GM23338 (cell line): ENCODE measurements at regions not wholly inside any gene's neighbourhood (a gene's known extent, or its start where the extent isn't known, plus 50 kb on each side); places are given as distances from the start of the nearest gene placed in this dataset.

Experiments used
- ATAC-seq: fragments of 200-7000 bp; cut with Tn5 transposase; 3 replicates; pipeline ENCODE4 v1.9.1; 2020
- DNase-seq: peaks from one replicate; pipeline ENCODE4 v3.0.0-alpha.2; 2015; ENCODE audit warnings: low spot score
- H2AFZ ChIP-seq: fragments of 200-600 bp; sonication (generic); 2 replicates; pipeline ENCODE4 v1.8.0; 2016; ENCODE audit warnings: antibody characterized with exemption, mild to moderate bottlenecking, moderate library complexity
- H3F3A ChIP-seq: fragments of 200-600 bp; sonication (generic); replicated peaks from 2 replicates; pipeline ENCODE4 v1.8.0; 2017; ENCODE audit warnings: antibody characterized with exemption, mixed run types, low read depth
- H3K27ac ChIP-seq: fragments of 200-600 bp; sonication (generic); 2 replicates; pipeline ENCODE4 v1.6.1; 2016; ENCODE audit warnings: low read depth
- H3K27me3 ChIP-seq: fragments of 200-600 bp; sonication (generic); 2 replicates; pipeline ENCODE4 v1.8.0; 2016; ENCODE audit warnings: mild to moderate bottlenecking, mixed run types, moderate library complexity; ENCODE audit not compliant: insufficient read depth
- H3K36me3 ChIP-seq: fragments of 200-600 bp; sonication (generic); 2 replicates; pipeline ENCODE4 v1.8.0; 2016; ENCODE audit warnings: mild to moderate bottlenecking; ENCODE audit not compliant: insufficient read depth
- H3K4me1 ChIP-seq: fragments of 200-600 bp; sonication (generic); 2 replicates; pipeline ENCODE4 v1.8.0; 2016; ENCODE audit warnings: mild to moderate bottlenecking, moderate library complexity; ENCODE audit not compliant: insufficient read depth
- H3K4me2 ChIP-seq: fragments of 200-600 bp; sonication (generic); 2 replicates; pipeline ENCODE4 v1.7.1; 2017; ENCODE audit warnings: mixed run types
- H3K4me3 ChIP-seq: fragments of 200-600 bp; sonication (generic); 2 replicates; pipeline ENCODE4 v1.6.1; 2016; ENCODE audit warnings: mixed run types
- H3K79me2 ChIP-seq: fragments of 200-600 bp; sonication (generic); replicated peaks from 2 replicates; pipeline ENCODE4 v1.8.0; 2017; ENCODE audit warnings: mild to moderate bottlenecking; ENCODE audit not compliant: insufficient read depth
- H3K9me2 ChIP-seq: fragments of 200-600 bp; sonication (generic); 2 replicates; pipeline ENCODE4 v1.8.0; 2017; ENCODE audit not compliant: insufficient read depth
- H4K20me1 ChIP-seq: fragments of 200-600 bp; sonication (generic); replicated peaks from 2 replicates; pipeline ENCODE4 v1.8.0; 2017; ENCODE audit warnings: mild to moderate bottlenecking; ENCODE audit not compliant: insufficient read depth
- H3K27ac Mint-ChIP-seq: 2 replicates; pipeline ENCODE4 v1.8.0; 2020; ENCODE audit warnings: inconsistent platforms, mild to moderate bottlenecking, moderate library complexity, mixed read lengths
- H3K27me3 Mint-ChIP-seq: 3 replicates; pipeline ENCODE4 v1.8.0; 2022; ENCODE audit warnings: low read depth, mild to moderate bottlenecking, moderate library complexity, mixed read lengths, inconsistent platforms; ENCODE audit not compliant: insufficient read depth, poor library complexity
- H3K36me3 Mint-ChIP-seq: 3 replicates; pipeline ENCODE4 v1.8.0; 2021; ENCODE audit warnings: low read depth, mild to moderate bottlenecking, inconsistent platforms, moderate library complexity, mixed read lengths
- H3K4me1 Mint-ChIP-seq: 3 replicates; pipeline ENCODE4 v1.8.0; 2020; ENCODE audit warnings: mild to moderate bottlenecking, inconsistent platforms, mixed read lengths
- H3K4me3 Mint-ChIP-seq: 3 replicates; pipeline ENCODE4 v1.8.0; 2021; ENCODE audit warnings: moderate library complexity, mild to moderate bottlenecking, inconsistent platforms, mixed read lengths
- H3K9me3 Mint-ChIP-seq: 3 replicates; pipeline ENCODE4 v1.8.0; 2020; ENCODE audit warnings: moderate library complexity, mild to moderate bottlenecking, inconsistent platforms, mixed read lengths
- CREB1 ChIP-seq: fragments of 250-450 bp; sonication (Bioruptor Pico); IDR thresholded peaks from 2 replicates; pipeline ENCODE4 v1.5.0; 2020; ENCODE audit warnings: low read depth, mild to moderate bottlenecking, moderate library complexity
- CTCF ChIP-seq, 2 experiments: fragments of 200-600 bp in 1 of 2; sonication (generic) in 1 of 2; conservative IDR thresholded peaks; 2 replicates each; pipeline versions ENCODE4 v1.5.1 to v1.6.1; 2016 to 2017; ENCODE audit warnings: antibody characterized with exemption in 2 of 2, low read depth in 2 of 2, mild to moderate bottlenecking in 2 of 2, moderate library complexity in 1 of 2
- EZH2 ChIP-seq: fragments of 200-600 bp; sonication (generic); IDR thresholded peaks from one replicate; pipeline ENCODE4 v1.8.0; 2017; ENCODE audit warnings: antibody characterized with exemption, mild to moderate bottlenecking, low read depth; ENCODE audit not compliant: unreplicated experiment
- EZH2phosphoT487 ChIP-seq: fragments of 200-600 bp; sonication (generic); IDR thresholded peaks from one replicate; pipeline ENCODE4 v1.8.1; 2018; ENCODE audit warnings: antibody characterized with exemption; ENCODE audit not compliant: unreplicated experiment
- JUNB ChIP-seq: IDR thresholded peaks from one replicate; pipeline ENCODE4 v1.6.1; 2016; ENCODE audit warnings: antibody characterized with exemption; ENCODE audit not compliant: unreplicated experiment
- NANOG ChIP-seq: IDR thresholded peaks from 2 replicates; pipeline ENCODE4 v1.6.1; 2016; ENCODE audit warnings: antibody characterized with exemption, borderline replicate concordance
- POLR2AphosphoS5 ChIP-seq: IDR thresholded peaks from 2 replicates; pipeline ENCODE4 v1.6.1; 2016; ENCODE audit warnings: antibody characterized with exemption, low read depth
- STAT1 ChIP-seq: IDR thresholded peaks from one replicate; pipeline ENCODE4 v1.6.1; 2016; ENCODE audit warnings: antibody characterized with exemption; ENCODE audit not compliant: unreplicated experiment
- ZNF114 ChIP-seq: fragments of 250-450 bp; sonication (Bioruptor Pico); IDR thresholded peaks from 2 replicates; pipeline ENCODE4 v1.5.0; 2020; ENCODE audit warnings: mild to moderate bottlenecking, moderate library complexity
- ZNF331 ChIP-seq: fragments of 250-450 bp; sonication (Bioruptor Pico); IDR thresholded peaks from 2 replicates; pipeline ENCODE4 v1.5.0; 2020; ENCODE audit warnings: low read depth, mild to moderate bottlenecking, moderate library complexity
- TF ChIP-seq, protein P1 (sequence below): fragments of 250-450 bp; sonication (Bioruptor Pico); IDR thresholded peaks from 2 replicates; pipeline ENCODE4 v1.5.0; 2020; ENCODE audit warnings: mild to moderate bottlenecking, moderate library complexity
- TF ChIP-seq, protein P2 (sequence below): IDR thresholded peaks from one replicate; pipeline ENCODE4 v1.6.1; 2018; ENCODE audit warnings: antibody characterized with exemption; ENCODE audit not compliant: unreplicated experiment
- TF ChIP-seq, protein P3 (sequence below): IDR thresholded peaks from 2 replicates; pipeline ENCODE4 v1.6.1; 2016; ENCODE audit warnings: antibody characterized with exemption

DNA sequence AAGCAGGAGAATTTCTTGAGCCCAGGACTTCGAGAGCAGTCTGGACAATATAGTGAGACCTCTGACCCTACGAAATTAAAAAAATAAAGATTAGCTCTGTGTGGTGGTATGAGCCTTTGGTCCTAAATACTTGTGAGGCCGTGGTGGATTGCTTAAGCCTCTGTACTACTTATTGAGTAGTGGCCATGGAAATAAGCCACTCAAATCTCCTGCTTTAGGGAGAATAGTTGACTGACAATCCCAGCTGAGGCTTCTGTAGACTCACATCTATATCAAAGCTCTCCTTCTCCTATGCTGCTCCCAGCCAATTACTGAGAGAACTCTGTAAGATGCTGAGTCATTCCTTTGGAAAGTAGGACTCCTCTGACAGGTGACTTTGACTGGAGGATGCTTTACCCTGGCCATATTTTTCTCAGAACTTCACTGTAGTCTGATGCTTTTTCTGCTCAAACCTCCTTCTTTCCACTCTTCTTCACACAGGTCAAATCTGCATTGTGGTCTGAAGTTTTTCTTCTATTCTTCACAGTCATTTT lies 420.2 kb downstream of the SLC6A15 start:
- no peak for ATAC-seq
- no peak for TF ChIP-seq NANOG
- no peak for TF ChIP-seq POLR2AphosphoS5
- TF ChIP-seq STAT1 = no peak
- TF ChIP-seq, protein P1, sequence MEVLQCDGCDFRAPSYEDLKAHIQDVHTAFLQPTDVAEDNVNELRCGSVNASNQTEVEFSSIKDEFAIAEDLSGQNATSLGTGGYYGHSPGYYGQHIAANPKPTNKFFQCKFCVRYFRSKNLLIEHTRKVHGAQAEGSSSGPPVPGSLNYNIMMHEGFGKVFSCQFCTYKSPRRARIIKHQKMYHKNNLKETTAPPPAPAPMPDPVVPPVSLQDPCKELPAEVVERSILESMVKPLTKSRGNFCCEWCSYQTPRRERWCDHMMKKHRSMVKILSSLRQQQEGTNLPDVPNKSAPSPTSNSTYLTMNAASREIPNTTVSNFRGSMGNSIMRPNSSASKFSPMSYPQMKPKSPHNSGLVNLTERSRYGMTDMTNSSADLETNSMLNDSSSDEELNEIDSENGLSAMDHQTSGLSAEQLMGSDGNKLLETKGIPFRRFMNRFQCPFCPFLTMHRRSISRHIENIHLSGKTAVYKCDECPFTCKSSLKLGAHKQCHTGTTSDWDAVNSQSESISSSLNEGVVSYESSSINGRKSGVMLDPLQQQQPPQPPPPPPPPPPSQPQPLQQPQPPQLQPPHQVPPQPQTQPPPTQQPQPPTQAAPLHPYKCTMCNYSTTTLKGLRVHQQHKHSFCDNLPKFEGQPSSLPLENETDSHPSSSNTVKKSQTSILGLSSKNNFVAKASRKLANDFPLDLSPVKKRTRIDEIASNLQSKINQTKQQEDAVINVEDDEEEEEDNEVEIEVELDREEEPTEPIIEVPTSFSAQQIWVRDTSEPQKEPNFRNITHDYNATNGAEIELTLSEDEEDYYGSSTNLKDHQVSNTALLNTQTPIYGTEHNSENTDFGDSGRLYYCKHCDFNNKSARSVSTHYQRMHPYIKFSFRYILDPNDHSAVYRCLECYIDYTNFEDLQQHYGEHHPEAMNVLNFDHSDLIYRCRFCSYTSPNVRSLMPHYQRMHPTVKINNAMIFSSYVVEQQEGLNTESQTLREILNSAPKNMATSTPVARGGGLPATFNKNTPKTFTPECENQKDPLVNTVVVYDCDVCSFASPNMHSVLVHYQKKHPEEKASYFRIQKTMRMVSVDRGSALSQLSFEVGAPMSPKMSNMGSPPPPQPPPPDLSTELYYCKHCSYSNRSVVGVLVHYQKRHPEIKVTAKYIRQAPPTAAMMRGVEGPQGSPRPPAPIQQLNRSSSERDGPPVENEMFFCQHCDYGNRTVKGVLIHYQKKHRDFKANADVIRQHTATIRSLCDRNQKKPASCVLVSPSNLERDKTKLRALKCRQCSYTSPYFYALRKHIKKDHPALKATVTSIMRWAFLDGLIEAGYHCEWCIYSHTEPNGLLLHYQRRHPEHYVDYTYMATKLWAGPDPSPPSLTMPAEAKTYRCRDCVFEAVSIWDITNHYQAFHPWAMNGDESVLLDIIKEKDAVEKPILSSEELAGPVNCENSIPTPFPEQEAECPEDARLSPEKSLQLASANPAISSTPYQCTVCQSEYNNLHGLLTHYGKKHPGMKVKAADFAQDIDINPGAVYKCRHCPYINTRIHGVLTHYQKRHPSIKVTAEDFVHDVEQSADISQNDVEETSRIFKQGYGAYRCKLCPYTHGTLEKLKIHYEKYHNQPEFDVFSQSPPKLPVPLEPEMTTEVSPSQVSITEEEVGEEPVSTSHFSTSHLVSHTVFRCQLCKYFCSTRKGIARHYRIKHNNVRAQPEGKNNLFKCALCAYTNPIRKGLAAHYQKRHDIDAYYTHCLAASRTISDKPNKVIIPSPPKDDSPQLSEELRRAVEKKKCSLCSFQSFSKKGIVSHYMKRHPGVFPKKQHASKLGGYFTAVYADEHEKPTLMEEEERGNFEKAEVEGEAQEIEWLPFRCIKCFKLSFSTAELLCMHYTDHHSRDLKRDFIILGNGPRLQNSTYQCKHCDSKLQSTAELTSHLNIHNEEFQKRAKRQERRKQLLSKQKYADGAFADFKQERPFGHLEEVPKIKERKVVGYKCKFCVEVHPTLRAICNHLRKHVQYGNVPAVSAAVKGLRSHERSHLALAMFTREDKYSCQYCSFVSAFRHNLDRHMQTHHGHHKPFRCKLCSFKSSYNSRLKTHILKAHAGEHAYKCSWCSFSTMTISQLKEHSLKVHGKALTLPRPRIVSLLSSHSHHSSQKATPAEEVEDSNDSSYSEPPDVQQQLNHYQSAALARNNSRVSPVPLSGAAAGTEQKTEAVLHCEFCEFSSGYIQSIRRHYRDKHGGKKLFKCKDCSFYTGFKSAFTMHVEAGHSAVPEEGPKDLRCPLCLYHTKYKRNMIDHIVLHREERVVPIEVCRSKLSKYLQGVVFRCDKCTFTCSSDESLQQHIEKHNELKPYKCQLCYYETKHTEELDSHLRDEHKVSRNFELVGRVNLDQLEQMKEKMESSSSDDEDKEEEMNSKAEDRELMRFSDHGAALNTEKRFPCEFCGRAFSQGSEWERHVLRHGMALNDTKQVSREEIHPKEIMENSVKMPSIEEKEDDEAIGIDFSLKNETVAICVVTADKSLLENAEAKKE (CRISPR knock-in tag) = no peak
- no peak for TF ChIP-seq JUNB
- TF ChIP-seq, protein P2, sequence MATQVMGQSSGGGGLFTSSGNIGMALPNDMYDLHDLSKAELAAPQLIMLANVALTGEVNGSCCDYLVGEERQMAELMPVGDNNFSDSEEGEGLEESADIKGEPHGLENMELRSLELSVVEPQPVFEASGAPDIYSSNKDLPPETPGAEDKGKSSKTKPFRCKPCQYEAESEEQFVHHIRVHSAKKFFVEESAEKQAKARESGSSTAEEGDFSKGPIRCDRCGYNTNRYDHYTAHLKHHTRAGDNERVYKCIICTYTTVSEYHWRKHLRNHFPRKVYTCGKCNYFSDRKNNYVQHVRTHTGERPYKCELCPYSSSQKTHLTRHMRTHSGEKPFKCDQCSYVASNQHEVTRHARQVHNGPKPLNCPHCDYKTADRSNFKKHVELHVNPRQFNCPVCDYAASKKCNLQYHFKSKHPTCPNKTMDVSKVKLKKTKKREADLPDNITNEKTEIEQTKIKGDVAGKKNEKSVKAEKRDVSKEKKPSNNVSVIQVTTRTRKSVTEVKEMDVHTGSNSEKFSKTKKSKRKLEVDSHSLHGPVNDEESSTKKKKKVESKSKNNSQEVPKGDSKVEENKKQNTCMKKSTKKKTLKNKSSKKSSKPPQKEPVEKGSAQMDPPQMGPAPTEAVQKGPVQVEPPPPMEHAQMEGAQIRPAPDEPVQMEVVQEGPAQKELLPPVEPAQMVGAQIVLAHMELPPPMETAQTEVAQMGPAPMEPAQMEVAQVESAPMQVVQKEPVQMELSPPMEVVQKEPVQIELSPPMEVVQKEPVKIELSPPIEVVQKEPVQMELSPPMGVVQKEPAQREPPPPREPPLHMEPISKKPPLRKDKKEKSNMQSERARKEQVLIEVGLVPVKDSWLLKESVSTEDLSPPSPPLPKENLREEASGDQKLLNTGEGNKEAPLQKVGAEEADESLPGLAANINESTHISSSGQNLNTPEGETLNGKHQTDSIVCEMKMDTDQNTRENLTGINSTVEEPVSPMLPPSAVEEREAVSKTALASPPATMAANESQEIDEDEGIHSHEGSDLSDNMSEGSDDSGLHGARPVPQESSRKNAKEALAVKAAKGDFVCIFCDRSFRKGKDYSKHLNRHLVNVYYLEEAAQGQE = no peak
- TF ChIP-seq CREB1 = no peak
- no peak for TF ChIP-seq CTCF (conservative IDR thresholded peaks at IDR 0.05; ENCODE audit: low read depth in 2 of 2)
- no peak for TF ChIP-seq ZNF331 (CRISPR knock-in tag)
- no peak for TF ChIP-seq EZH2
- TF ChIP-seq ZNF114 (CRISPR knock-in tag) = no peak
- no peak for TF ChIP-seq EZH2phosphoT487
- TF ChIP-seq, protein P3, sequence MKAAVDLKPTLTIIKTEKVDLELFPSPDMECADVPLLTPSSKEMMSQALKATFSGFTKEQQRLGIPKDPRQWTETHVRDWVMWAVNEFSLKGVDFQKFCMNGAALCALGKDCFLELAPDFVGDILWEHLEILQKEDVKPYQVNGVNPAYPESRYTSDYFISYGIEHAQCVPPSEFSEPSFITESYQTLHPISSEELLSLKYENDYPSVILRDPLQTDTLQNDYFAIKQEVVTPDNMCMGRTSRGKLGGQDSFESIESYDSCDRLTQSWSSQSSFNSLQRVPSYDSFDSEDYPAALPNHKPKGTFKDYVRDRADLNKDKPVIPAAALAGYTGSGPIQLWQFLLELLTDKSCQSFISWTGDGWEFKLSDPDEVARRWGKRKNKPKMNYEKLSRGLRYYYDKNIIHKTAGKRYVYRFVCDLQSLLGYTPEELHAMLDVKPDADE = no peak
- H4K20me1 ChIP-seq = no peaks in the 10 kb centered on the region
- H3K9me2 ChIP-seq = no peaks in the 10 kb centered on the region
- no peaks in the 10 kb centered on the region for H3K4me1 ChIP-seq
- H3K36me3 ChIP-seq = no peaks in the 10 kb centered on the region
- H3F3A ChIP-seq = no peaks in the 10 kb centered on the region
- no peak overlapping the region for H3K27ac ChIP-seq
- Mint-ChIP-seq H3K27ac (no peak overlapping the region), H3K4me3 (no peak overlapping the region), H3K4me1 (no peaks in the 10 kb centered on the region), H3K9me3 (no peaks in the 10 kb centered on the region), H3K36me3 (no peaks in the 10 kb centered on the region), H3K27me3 (no peaks in the 10 kb centered on the region)
- no peaks in the 10 kb centered on the region for H3K79me2 ChIP-seq
- H3K4me2 ChIP-seq = no peak overlapping the region
- H3K4me3 ChIP-seq = no peak overlapping the region
- H2AFZ ChIP-seq = peak overlapping the region; percentile 35; the same call in 1 of the 2 replicates
- H3K27me3 ChIP-seq = no peaks in the 10 kb centered on the region
- DNase-seq = no peak
